A673 (cell line): ENCODE measurements at regions not wholly inside any gene's neighbourhood (a gene's known extent, or its start where the extent isn't known, plus 50 kb on each side); places are given as distances from the start of the nearest gene placed in this dataset.

Experiments
- BruUV-seq: library from RNA; stranded (reverse); fragments of 400-500 nt; replicated peaks from 2 replicates; lab custom pipeline; 2021; lab: Mats Ljungman, UMichigan
- CTCF ChIA-PET: fragments of 300-600 bp; sonication (Branson Sonifier 250); formaldehyde crosslinking; loops from one replicate; lab custom pipeline; 2022; ENCODE audit warnings: antibody characterized with exemption; lab: Charles Lee
- POLR2A ChIA-PET: fragments of 300-600 bp; sonication (Branson Sonifier 250); formaldehyde crosslinking; loops from one replicate; lab custom pipeline; 2022; ENCODE audit warnings: antibody characterized with exemption; ENCODE audit not compliant: low non-redundant PET; lab: Charles Lee
- DNase-seq: peaks from one replicate; pipeline ENCODE4 v3.0.0-alpha.2; 2015; ENCODE audit warnings: low spot score
- H3K27ac ChIP-seq: fragments of 200-600 bp; sonication (generic); 2 replicates; pipeline ENCODE4 v1.5.1; 2016; ENCODE audit warnings: mixed run types, low read depth, mild to moderate bottlenecking, mixed read lengths, antibody characterized with exemption, low read length; ENCODE audit not compliant: poor library complexity, severe bottlenecking
- H3K27me3 ChIP-seq: fragments of 200-600 bp; sonication (generic); replicated peaks from 2 replicates; pipeline ENCODE4 v1.6.1; 2017; ENCODE audit warnings: mixed run types, low read depth, mild to moderate bottlenecking, mixed read lengths, antibody characterized with exemption, low read length; ENCODE audit not compliant: insufficient read depth, poor library complexity
- H3K36me3 ChIP-seq: fragments of 200-600 bp; sonication (generic); 2 replicates; pipeline ENCODE4 v1.6.1; 2016; ENCODE audit warnings: mixed run types, mild to moderate bottlenecking, mixed read lengths, antibody characterized with exemption, low read length; ENCODE audit not compliant: insufficient read depth, poor library complexity, severe bottlenecking
- H3K4me1 ChIP-seq: fragments of 200-600 bp; sonication (generic); 2 replicates; pipeline ENCODE4 v1.6.1; 2017; ENCODE audit warnings: mixed run types, mild to moderate bottlenecking, mixed read lengths, antibody characterized with exemption, low read length; ENCODE audit not compliant: insufficient read depth, poor library complexity, severe bottlenecking
- H3K4me3 ChIP-seq: fragments of 200-600 bp; sonication (generic); 2 replicates; pipeline ENCODE4 v1.5.1; 2016; ENCODE audit warnings: low read depth, mixed run types, mild to moderate bottlenecking, mixed read lengths, low read length; ENCODE audit not compliant: poor library complexity, severe bottlenecking
- H3K9me3 ChIP-seq: fragments of 200-600 bp; sonication (generic); 2 replicates; pipeline ENCODE4 v1.6.1; 2016; ENCODE audit warnings: mixed run types, low read depth, mild to moderate bottlenecking, mixed read lengths, antibody characterized with exemption, low read length; ENCODE audit not compliant: poor library complexity, severe bottlenecking
- EZH2 ChIP-seq: fragments of 200-600 bp; sonication (generic); IDR thresholded peaks from 2 replicates; pipeline ENCODE4 v1.6.1; 2017; ENCODE audit warnings: borderline replicate concordance, low read depth, mild to moderate bottlenecking, mixed read lengths, antibody characterized with exemption, low read length; ENCODE audit not compliant: poor library complexity, severe bottlenecking
- intact Hi-C: fragments of 100-400 bp; cut with micrococcal nuclease; formaldehyde crosslinking; loops from one replicate; pipeline ENCODE4 v1.10.0; 2022; ENCODE audit not compliant: unreplicated experiment
- TF ChIP-seq, protein P1 (sequence below): fragments of 300-800, 200-600 bp; sonication (generic); conservative IDR thresholded peaks from 2 replicates; pipeline ENCODE4 v1.5.1; 2017; ENCODE audit warnings: low read depth, mild to moderate bottlenecking, antibody characterized with exemption, low read length, moderate library complexity, mixed read lengths

DNA sequence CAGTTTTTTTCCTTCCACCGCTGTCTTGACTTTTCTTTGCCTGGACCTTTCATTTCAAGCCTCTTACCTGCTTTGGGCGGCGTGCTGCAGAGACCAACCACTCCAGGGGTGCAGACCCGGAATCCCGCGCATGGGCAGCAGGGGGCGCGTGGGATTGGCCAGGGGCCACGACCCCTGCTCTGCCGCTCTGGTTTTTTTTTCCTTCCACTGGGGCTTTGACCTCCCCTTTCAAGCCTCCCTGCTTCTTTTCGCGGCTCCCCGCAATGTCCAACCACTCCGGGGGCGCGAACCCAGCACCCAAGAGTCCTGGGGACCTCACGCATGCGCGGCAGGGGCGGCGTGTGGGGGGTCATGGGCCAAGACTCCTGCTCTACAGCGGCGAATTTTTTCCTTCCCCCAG, 325.1 kb downstream of the ALG10 start:
- Histone ChIP-seq H3K4me1 (no peaks in the 10 kb centered on the region), H3K27ac (no peak overlapping the region), H3K9me3 (peaks cover 22% of the 10 kb centered on the region), H3K4me3 (no peak overlapping the region), H3K36me3 (no peaks in the 10 kb centered on the region), H3K27me3 (no peaks in the 10 kb centered on the region)
- DNase-seq = no peak
- ChIA-PET CTCF (no interaction called here), POLR2A (no interaction called here)
- intact Hi-C loops = no loop called here
- BruUV-seq = no TSS peak
- no peak for TF ChIP-seq EZH2
- TF ChIP-seq, protein P1, sequence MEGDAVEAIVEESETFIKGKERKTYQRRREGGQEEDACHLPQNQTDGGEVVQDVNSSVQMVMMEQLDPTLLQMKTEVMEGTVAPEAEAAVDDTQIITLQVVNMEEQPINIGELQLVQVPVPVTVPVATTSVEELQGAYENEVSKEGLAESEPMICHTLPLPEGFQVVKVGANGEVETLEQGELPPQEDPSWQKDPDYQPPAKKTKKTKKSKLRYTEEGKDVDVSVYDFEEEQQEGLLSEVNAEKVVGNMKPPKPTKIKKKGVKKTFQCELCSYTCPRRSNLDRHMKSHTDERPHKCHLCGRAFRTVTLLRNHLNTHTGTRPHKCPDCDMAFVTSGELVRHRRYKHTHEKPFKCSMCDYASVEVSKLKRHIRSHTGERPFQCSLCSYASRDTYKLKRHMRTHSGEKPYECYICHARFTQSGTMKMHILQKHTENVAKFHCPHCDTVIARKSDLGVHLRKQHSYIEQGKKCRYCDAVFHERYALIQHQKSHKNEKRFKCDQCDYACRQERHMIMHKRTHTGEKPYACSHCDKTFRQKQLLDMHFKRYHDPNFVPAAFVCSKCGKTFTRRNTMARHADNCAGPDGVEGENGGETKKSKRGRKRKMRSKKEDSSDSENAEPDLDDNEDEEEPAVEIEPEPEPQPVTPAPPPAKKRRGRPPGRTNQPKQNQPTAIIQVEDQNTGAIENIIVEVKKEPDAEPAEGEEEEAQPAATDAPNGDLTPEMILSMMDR = no peak

DNA sequence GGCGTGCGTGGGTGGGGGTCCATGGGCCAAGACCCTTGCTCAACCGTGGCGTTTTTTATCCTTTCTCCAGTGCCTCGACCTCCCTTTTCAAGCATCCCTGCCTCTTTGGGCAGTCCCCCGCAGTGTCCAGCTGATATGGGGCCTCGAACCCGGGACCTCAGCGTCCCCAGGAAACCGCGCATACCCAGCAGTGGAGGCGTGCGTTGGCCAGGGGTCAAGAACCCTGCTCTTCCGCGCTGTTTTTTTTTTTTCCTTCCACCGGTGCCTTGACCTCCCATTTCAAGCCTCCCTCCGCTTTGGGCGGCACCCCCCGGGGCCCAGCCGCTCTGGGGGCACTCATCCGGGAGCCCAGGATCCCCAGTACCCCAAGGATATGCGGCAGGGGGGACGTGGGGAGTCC, 325.8 kb downstream of the ALG10 start:
- no peak for DNase-seq
- Histone ChIP-seq H3K4me3 (no peak overlapping the region), H3K9me3 (peaks cover 19% of the 10 kb centered on the region), H3K27me3 (no peaks in the 10 kb centered on the region), H3K4me1 (no peaks in the 10 kb centered on the region), H3K27ac (no peak overlapping the region), H3K36me3 (no peaks in the 10 kb centered on the region)
- intact Hi-C loops = no loop called here
- no TSS peak for BruUV-seq
- TF ChIP-seq, protein P1 = no peak
- TF ChIP-seq EZH2 = no peak
- CTCF ChIA-PET = interaction anchor here (0.6 kb wide), 1 partner anchor 221 kb away, joined by 3 read pairs; no protein-coding TSS in a partner anchor
- POLR2A ChIA-PET = no interaction called here

DNA sequence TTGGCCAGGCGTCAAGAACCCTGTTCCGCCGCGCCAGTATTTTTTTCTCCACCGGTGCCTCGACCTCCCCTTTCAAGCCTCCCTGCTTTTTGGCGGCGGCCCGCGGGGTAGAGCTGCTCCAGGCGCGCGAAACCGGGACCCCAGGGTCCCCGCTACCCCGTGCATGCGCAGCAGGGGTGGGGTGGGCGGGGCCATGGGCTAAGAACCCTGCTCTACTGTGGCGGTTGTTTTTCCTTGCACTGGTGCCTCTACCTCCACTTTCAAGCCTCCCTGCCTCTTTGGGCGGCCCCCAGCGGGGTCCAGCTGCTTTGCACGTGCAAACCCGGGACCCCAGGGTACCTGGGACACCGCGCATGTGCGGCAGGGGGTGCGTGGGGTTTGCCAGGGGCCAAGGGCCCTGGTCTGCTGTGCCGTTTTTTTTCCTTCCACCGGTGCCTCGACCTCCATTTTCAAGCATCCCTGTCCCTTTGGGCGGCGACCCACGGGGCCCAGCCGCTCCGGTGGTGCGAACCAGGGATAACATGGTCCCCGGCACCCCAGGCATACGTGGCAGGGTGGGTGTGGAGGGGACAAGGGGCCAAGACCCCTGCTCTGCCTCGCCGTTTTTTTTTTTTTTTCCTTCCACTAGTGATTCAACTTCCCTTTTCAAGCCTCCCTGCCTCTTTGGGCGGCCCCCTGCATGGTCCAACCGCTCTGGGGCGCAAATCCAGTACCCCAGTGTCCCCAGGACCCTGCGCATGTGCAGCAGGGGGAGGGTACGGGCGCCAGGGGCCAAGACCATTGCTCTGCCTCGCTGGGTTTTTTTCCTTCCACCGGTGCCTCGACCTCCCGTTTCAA, 326.8 kb downstream of the ALG10 start:
- TF ChIP-seq EZH2 = no peak
- TF ChIP-seq, protein P1 = no peak
- DNase-seq = no peak
- CTCF ChIA-PET = interaction anchor here (0.6 kb wide), 1 partner anchor 222 kb away, joined by 3 read pairs; no protein-coding TSS in a partner anchor
- POLR2A ChIA-PET = no interaction called here
- H3K27ac ChIP-seq = no peak overlapping the region
- peaks cover 18% of the 10 kb centered on the region for H3K9me3 ChIP-seq
- no peak overlapping the region for H3K4me3 ChIP-seq
- H3K4me1 ChIP-seq = no peaks in the 10 kb centered on the region
- intact Hi-C loops = no loop called here
- H3K27me3 ChIP-seq = no peaks in the 10 kb centered on the region
- BruUV-seq = no TSS peak
- H3K36me3 ChIP-seq = no peaks in the 10 kb centered on the region
